WTC11 (cell line): ENCODE measurements at regions not wholly inside any gene's neighbourhood (a gene's known extent, or its start where the extent isn't known, plus 50 kb on each side); places are given as distances from the start of the nearest gene placed in this dataset.

Source experiments
- FOXK1 ChIP-seq: sonication (generic); formaldehyde crosslinking; IDR thresholded peaks from 2 replicates; pipeline ENCODE4 v1.8.0; 2022; ENCODE audit warnings: mild to moderate bottlenecking, moderate library complexity, missing genetic modification reagents
- IRF2 ChIP-seq: sonication (generic); formaldehyde crosslinking; IDR thresholded peaks from 2 replicates; pipeline ENCODE4 v1.8.0; 2022; ENCODE audit warnings: low read depth, missing genetic modification reagents, borderline replicate concordance
- ZNF317 ChIP-seq: sonication (generic); formaldehyde crosslinking; IDR thresholded peaks from 2 replicates; pipeline ENCODE4 v1.8.1; 2023; ENCODE audit warnings: low read depth, mild to moderate bottlenecking, moderate library complexity, missing genetic modification reagents, borderline replicate concordance
- TF ChIP-seq, protein P1 (sequence below): fragments of 200-600 bp; IDR thresholded peaks from 2 replicates; pipeline ENCODE4 v1.8.0; 2022; ENCODE audit warnings: antibody characterized with exemption
- TF ChIP-seq, protein P2 (sequence below): fragments of 250-450 bp; sonication (Bioruptor Pico); conservative IDR thresholded peaks from 2 replicates; pipeline ENCODE4 v1.9.0; 2021; ENCODE audit warnings: mild to moderate bottlenecking
- TF ChIP-seq, protein P3 (sequence below): sonication (generic); formaldehyde crosslinking; IDR thresholded peaks from 2 replicates; pipeline ENCODE4 v1.8.0; 2023; ENCODE audit warnings: missing genetic modification reagents, mild to moderate bottlenecking, borderline replicate concordance
- TF ChIP-seq, protein P4 (sequence below): sonication (generic); formaldehyde crosslinking; IDR thresholded peaks from 2 replicates; pipeline ENCODE4 v1.8.1; 2023; ENCODE audit warnings: mild to moderate bottlenecking, missing genetic modification reagents, moderate library complexity

DNA sequence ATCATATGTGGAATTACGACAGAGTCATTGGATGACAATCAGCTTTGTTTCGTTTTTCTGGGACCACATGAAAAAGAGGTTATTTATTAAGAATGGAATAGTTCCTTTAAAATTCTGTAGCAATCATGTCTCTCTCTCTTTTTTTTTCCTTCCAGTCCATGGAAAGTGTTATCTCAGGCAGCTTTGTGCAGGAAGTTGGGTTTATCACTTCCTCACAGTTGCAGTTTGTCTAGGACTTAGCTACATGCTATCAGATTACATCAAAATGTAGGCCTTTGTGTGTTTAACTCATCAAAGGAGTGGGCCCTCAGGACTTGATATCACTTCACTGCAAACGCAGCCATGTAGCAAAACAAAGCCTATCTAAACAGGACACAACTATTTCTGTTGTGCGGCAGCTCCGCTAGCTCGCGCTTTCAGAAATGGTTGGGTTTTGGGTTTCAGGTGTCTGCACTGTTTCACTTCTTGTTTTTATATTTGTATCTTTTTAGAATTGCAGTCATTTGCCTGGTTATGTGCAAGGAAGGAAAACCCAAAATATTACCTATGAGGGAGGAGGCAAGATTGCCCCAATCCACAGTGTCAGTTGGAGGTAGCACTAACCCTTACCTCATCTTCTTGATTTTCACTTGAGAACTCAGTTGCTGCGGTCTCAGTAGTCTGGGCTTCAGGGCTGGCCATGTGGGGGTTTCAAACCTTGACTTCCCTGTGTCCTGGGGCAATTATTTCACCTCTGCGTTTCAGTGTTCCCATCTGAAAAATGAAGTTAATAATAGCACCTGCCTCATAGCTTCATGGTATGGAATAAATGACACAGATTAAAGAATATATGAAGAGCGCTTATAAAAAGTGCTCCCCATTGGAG lies 66.7 kb downstream of the HHEX start:
- no peak for TF ChIP-seq ZNF317 (CRISPR knock-in tag)
- TF ChIP-seq, protein P1, sequence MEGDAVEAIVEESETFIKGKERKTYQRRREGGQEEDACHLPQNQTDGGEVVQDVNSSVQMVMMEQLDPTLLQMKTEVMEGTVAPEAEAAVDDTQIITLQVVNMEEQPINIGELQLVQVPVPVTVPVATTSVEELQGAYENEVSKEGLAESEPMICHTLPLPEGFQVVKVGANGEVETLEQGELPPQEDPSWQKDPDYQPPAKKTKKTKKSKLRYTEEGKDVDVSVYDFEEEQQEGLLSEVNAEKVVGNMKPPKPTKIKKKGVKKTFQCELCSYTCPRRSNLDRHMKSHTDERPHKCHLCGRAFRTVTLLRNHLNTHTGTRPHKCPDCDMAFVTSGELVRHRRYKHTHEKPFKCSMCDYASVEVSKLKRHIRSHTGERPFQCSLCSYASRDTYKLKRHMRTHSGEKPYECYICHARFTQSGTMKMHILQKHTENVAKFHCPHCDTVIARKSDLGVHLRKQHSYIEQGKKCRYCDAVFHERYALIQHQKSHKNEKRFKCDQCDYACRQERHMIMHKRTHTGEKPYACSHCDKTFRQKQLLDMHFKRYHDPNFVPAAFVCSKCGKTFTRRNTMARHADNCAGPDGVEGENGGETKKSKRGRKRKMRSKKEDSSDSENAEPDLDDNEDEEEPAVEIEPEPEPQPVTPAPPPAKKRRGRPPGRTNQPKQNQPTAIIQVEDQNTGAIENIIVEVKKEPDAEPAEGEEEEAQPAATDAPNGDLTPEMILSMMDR, result no peak
- TF ChIP-seq, protein P2, sequence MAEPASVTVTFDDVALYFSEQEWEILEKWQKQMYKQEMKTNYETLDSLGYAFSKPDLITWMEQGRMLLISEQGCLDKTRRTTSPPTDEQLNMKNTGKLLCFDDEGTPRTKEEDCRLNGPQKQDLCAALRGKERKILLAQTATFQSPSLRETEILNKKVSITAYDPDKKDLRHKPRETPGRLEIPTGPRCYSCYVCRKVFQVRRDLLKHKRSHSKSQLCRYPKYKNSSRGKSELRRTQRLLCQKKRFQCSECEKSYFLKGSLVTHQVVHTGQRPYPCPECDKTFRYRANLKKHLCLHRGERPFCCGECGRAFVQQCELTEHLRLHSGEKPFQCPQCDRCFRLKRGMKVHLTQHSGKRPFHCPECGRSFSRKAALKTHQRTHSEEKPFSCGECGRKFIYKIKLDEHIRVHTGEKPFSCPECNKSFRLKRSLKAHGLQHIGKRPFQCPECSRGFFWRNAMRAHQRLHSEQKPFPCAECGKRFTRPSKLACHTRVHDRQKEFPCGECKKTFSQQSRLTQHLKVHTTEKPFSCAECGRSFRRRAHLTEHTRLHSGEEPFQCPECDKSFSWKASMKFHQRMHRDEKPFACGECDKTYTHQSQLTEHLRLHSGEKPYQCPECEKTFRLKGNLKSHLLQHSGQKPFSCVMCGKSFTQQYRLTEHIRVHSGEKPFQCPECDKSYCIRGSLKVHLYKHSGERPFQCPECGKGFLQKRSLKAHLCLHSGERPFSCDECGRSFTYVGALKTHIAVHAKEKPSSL (CRISPR knock-in tag), result no peak
- TF ChIP-seq FOXK1 (CRISPR knock-in tag), result no peak
- no peak for TF ChIP-seq IRF2 (CRISPR knock-in tag)
- TF ChIP-seq, protein P3, sequence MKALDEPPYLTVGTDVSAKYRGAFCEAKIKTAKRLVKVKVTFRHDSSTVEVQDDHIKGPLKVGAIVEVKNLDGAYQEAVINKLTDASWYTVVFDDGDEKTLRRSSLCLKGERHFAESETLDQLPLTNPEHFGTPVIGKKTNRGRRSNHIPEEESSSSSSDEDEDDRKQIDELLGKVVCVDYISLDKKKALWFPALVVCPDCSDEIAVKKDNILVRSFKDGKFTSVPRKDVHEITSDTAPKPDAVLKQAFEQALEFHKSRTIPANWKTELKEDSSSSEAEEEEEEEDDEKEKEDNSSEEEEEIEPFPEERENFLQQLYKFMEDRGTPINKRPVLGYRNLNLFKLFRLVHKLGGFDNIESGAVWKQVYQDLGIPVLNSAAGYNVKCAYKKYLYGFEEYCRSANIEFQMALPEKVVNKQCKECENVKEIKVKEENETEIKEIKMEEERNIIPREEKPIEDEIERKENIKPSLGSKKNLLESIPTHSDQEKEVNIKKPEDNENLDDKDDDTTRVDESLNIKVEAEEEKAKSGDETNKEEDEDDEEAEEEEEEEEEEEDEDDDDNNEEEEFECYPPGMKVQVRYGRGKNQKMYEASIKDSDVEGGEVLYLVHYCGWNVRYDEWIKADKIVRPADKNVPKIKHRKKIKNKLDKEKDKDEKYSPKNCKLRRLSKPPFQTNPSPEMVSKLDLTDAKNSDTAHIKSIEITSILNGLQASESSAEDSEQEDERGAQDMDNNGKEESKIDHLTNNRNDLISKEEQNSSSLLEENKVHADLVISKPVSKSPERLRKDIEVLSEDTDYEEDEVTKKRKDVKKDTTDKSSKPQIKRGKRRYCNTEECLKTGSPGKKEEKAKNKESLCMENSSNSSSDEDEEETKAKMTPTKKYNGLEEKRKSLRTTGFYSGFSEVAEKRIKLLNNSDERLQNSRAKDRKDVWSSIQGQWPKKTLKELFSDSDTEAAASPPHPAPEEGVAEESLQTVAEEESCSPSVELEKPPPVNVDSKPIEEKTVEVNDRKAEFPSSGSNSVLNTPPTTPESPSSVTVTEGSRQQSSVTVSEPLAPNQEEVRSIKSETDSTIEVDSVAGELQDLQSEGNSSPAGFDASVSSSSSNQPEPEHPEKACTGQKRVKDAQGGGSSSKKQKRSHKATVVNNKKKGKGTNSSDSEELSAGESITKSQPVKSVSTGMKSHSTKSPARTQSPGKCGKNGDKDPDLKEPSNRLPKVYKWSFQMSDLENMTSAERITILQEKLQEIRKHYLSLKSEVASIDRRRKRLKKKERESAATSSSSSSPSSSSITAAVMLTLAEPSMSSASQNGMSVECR, result no peak
- TF ChIP-seq, protein P4, sequence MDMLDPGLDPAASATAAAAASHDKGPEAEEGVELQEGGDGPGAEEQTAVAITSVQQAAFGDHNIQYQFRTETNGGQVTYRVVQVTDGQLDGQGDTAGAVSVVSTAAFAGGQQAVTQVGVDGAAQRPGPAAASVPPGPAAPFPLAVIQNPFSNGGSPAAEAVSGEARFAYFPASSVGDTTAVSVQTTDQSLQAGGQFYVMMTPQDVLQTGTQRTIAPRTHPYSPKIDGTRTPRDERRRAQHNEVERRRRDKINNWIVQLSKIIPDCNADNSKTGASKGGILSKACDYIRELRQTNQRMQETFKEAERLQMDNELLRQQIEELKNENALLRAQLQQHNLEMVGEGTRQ (CRISPR knock-in tag), result no peak
